Thyroid gland (tissue), 4 donors: ENCODE measurements at regions not wholly inside any gene's neighbourhood (a gene's known extent, or its start where the extent isn't known, plus 50 kb on each side); places are given as distances from the start of the nearest gene placed in this dataset.

Experiments
- CTCF ChIP-seq, 6 experiments: fragments of 200-600 bp in 3 of 6; fragments of 450-650 bp in 3 of 6; sonication (generic) in 3 of 6; IDR thresholded peaks; one replicate each; pipeline ENCODE4 v1.5.1; 2016 to 2019; ENCODE audit warnings: antibody characterized with exemption in 6 of 6, mild to moderate bottlenecking in 2 of 6, inconsistent platforms in 1 of 6, moderate library complexity in 1 of 6
- POLR2A ChIP-seq, 2 donors: fragments of 450-650 bp; IDR thresholded peaks; one replicate each; pipeline ENCODE4 v1.6.1; 2017; ENCODE audit warnings: antibody characterized with exemption in 2 of 2, mild to moderate bottlenecking in 2 of 2, moderate library complexity in 1 of 2

GRCh38 chrX:150310417-150310816 is 52.7 kb upstream of the MAMLD1 start:
- no peak for TF ChIP-seq POLR2A (IDR thresholded peaks at IDR 0.05)
- no peak for TF ChIP-seq CTCF (IDR thresholded peaks at IDR 0.05)
